GM18867 (cell line): ENCODE measurements at regions not wholly inside any gene's neighbourhood (a gene's known extent, or its start where the extent isn't known, plus 50 kb on each side); places are given as distances from the start of the nearest gene placed in this dataset.

Experiments used
- ATAC-seq: cut with Tn5 transposase; IDR thresholded peaks from one replicate; pipeline ENCODE4 v1.9.1; 2021; ENCODE audit warnings: mild to moderate bottlenecking, moderate library complexity; ENCODE audit not compliant: unreplicated experiment

DNA sequence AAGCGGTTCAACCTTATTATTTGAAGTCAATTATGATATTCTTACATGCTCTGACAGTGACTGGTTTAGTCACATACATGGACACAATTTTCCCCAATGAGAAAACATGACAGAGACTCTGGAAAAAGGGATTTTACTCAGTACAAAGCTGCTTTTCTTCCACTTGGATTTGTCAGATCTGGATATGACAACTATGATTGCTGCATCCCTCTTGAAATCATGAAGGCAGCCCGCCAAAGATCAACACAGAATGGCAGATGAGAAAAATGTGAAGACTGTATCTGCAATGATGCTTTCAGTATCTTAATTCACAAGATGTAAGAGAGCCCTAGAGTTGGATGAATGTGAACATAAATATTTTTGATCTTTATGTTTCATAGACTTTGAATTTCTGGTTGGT, 439.6 kb downstream of the CDH8 start:
- ATAC-seq, result no peak

DNA sequence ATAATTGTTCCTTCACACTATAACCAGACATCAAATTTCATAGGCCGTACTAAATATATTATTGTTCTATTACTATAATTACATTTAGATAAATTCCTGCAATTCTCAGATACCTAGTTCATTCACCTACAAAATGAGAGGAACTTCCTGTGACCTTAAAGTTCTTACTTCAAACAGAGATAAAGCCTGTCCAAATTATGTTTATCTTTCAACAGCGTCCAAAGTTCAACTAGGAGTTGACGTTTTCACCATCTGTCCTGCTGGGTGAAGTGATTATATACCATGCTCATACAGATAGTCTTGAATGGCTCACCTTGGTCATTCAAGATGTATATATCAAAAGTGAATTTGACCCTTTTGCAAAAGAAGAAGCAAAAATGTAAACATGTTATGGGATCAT, 440.6 kb downstream of the CDH8 start:
- ATAC-seq, result no peak

DNA sequence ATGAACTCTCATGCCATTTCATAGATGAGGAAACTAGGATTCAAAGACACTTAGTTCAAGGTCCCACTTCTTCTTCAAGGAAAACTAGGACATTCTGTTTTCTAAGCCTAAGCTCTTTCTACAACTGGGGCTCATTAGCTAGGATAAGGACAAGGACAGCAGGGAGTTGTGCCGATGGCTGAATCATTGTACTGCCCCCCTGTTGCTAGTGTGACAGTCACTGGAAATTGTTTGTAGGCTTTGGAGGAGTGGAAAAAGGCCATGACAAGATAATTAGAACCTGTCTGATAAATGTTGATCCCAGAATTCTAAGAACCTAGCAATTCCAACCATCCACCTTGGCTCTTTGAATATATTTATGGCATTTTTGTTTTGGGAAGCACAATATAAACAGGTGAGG, 445.7 kb downstream of the CDH8 start:
- no peak for ATAC-seq

DNA sequence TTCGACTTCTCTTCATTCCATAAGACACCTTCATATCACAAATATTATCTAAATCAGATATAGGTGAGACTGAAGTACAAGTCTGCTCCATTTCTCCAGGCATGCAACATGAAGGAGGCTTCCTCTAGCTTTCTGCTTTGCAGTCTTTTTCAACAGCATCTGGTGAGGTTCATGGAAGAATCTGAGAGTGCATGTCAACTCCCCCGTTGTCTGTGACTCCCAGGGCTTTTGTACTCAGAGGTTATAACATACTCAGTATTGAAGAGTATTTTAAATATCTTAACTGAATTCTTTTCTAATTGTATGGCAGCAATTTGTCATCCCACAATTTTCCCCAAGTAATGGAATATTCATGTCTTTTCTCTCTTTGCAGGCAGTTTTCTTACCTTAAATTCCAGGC, 448.7 kb downstream of the CDH8 start:
- no peak for ATAC-seq

DNA sequence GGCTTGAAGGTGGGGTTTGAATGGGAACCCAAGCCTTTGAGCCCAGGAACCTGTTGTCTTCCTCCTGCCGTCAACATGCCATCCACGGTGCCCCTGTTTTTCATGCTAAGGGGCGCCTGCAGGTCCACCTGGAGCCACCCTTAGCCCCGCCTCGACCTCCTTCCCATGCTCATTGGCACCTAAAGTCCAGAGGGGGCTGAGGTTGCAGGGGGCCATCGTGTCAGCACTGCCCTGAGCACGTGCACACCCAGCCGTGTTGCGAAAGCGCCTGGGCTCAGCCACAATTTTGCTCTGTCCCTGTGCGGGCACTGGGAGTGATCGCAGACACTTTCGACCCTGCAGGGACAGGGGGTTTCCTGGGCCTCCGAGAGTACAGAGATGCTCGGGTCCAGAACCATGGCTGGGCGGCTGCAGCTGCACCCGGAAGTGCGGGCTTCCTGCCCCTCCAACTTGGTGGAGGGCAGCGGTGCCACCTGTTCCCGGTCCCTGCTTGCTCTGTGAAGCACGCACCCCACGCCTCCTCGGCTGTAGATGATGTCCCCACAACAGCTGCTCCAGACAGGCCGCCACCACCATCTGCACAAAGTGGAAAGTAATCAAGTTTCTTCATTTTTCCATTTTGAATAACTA, 454.7 kb downstream of the CDH8 start:
- no peak for ATAC-seq

DNA sequence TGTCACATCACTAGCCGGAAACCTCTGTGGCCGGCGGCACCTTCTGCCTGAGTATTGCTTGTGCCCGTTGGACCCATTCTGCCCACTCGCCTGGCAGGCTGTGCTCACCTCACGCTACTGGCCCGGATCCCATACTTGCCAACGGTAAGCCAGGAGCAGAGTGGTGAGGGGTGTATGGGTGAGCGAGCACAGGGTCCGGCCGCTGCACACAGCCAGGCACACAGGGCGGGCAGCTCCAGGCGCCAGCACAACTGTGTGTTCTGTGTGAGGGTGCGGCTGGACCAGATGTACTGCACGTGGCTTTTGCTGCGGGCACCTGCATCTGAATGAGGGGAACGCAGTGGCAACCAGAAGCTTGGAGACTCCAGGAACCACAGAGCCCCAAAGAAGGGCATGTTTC, 455.7 kb downstream of the CDH8 start:
- no peak for ATAC-seq

DNA sequence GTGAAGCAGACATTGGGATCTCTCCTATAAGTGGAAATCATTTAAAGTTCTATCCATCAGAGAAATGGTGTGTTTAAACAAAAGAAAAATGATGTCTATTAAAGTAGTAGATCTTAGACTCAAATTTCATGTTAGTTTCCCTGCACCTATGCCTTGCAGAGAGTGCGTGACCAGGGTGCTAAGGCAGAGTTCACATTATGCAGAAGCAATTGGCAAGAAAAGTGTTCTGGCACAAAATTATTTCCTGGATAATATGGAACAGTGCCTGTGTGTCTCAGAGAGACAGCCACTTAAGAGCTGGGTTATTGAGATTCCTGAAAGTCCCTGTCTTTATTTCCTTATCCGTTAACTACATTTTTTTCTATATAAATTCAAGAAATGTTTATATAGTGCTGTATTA, 457.0 kb downstream of the CDH8 start:
- no peak for ATAC-seq

DNA sequence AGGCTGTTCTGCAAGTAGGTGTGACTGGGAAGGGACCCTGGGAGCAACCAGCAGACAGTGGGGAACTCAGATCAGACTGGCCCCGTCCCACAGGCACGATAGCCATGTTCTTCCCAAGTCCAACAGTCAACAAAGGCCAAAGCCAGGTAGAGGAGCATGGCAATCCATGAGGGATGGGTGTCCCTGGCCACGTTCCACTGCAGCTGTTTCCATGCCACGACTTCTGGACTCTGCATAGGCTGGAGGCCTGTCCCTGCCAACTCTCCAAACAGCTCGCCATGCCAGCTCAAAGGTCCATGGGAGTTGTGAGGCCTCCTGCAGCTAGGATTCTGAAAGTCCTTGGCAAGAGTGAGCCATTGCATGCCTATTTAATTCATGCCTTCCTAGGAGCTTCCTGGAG, 459.8 kb downstream of the CDH8 start:
- no peak for ATAC-seq

DNA sequence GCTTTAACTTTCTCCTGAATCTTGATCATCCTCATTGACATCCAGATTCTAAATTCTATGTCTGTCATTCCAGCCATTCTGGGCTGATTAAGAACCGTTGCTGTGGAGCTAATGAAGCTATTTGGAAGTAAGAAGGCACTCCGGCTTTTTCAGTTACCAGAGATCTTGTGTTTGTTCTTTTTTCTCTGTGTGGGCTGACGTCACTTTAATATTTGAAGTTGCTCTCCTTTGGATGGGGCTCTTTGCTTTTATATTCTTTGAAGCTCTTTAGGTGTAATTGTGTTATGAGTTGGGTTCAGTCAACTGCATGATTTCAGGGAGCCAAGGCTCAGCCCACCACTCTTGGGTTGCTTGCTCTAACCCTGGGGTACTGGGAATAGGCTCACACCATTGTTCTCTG, 460.6 kb downstream of the CDH8 start:
- no peak for ATAC-seq

DNA sequence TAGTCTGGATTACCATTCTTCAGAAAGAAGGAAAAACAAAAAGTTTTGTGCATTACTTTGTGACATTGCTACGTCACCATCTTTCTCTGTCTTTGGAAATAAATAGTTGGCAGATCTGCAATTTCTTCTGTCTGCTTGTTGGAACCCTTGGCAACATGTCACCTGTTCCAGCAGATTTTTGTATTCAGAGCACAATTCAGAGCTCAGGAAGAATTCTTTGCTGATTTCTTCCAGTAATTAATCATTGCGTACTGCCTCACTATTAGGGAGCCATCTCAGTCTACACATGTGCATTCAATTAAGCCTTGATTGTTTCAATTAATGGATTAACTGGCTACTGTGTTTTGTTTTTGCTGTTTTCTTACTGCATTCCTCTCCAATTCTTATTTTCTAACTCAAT, 467.2 kb downstream of the CDH8 start:
- no peak for ATAC-seq

DNA sequence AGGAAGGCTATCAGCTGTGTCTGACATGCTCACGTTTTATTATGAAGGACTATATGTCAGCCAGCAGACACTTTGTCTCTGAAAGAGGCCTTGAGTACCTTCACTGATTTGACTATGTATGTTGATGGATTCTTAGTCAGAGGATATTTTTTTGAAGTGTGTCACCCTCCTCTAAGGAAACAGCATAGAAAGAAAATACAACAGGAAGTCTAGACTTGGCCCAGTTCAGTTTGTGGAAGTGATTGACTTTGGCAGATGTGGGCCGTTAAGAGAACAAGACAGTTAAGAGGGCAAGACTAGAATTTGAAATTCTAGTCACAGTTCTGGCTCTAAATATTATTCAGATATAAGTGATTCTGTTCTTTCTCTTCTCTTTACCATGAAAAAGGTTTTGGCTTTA, 471.5 kb downstream of the CDH8 start:
- ATAC-seq, result no peak

DNA sequence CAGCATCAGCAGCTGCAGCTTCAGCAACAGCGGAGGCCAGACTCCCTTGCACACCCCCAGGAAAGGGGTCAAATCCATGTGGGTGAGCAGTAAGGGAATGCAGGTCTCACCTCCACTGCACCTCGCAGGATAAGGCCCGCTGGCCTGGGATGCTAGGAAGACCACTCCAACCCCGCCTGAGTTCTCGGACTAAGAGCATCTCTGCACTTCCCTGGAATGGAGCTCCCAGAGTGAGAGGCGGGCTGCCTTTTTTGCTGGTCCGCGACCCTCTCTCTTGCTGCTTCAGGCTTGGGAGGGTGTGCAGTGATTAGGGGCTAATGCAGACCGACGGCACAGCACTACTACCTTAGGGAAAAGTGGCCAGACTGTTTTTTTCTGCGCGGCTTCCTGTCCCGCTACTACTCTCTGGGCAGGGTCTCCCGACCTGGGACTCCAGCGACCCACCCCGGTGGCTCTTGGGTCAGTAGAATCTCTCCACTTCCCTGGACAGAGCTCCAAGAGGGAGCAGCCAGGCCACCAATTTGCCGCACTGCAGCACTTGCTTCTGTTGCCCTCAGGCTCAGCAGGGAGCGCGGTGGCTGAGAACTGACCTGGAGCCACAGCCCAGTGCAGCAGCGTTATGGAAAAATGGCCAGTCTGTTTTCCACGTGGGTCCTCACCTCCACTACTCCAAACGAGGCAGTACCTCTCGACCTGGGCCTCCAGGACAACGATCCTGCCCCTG, 480.4 kb downstream of the CDH8 start:
- no peak for ATAC-seq

DNA sequence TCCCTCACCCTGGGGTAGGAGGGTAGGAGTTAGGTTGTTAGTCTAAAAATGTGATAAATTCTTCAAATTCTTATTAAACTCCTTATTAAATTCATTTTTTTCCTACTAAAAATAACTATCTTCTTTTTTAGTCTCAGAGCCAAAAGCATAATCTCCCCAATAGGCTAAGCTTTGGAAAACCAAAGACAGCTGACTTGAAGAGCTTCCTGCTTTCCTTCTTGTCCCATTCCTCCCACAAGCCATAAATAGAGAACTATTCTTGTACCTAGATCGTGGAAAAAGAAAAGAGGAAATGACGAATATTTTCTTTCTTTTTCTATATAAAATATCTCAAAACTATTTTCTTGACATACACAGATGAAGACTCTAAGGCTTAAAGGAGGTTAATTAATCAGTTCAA, 486.9 kb downstream of the CDH8 start:
- ATAC-seq, result no peak

DNA sequence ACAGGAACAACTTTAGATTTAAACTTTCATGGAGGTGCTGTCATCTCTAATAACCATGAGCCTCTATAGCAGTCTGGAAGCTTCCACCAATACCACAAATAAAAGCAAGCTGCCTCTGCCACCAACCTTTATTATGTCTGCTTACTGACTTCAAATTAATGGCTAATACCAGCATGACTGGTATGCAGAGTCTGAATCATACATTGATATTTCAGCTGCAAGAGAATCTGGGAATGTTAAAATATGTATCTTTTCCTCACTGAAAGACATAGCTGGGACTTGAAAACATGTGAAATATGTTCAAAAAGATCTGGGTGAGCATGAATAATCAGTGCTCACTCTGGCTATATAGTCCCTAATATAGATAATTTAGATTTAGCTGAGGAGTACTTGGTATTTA, 488.6 kb downstream of the CDH8 start:
- ATAC-seq, result no peak

DNA sequence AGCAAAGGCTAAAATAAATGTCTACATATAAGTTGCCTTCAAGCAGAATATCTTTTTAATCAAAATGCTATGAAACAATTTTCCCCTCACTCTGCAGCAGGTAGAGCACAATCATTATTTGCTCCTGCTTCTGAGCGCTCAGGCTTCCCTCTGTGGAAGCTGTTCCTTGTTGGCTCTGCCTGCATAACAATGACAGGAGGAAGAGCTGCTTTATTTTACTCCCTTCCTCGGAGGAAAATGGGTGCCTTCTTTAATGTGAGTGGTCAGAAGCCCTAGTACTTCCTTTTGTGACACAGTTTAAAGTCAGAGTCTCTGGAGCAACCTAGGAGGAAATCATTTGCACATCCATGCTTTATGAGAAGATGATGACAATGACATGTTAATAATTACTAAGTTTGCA, 492.1 kb downstream of the CDH8 start:
- no peak for ATAC-seq

DNA sequence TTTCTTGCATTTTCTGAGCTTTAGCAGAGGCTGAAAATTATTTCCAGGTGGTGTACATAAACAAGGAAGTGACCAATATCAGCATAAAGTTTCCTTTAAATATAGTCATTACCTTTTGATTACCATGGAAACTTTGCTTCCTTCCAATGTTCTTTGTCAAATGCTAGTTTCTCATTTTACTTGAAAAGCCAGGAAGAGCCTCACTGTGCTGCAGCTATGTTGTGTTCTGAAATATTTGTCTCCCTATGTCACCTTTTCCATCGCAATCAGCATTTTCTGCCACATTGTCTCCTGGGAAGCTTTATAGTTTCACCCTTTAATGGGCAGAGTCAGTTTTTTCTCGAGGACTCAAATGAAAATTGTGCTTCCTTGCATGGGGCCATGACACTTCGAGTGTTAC, 496.0 kb downstream of the CDH8 start:
- no peak for ATAC-seq

DNA sequence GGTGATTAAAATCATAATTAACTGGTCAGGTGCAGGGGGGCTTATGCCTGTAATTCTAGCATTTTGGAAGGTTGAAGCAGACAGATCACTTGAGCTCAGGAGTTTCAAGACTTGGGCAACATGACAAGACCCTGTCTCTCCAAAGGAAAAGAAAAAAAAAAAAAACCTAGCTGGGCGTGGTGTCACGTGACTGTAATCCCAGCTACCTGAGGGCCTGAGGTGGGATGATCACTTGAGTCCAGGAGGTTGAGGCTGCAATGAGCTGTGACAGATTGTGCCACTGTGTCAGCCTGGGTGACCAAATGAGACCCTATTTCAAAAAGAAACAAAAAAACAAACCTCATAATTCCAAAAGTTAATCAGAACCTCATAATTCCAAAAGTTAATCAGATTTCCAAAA, 505.5 kb downstream of the CDH8 start:
- ATAC-seq, result no peak

DNA sequence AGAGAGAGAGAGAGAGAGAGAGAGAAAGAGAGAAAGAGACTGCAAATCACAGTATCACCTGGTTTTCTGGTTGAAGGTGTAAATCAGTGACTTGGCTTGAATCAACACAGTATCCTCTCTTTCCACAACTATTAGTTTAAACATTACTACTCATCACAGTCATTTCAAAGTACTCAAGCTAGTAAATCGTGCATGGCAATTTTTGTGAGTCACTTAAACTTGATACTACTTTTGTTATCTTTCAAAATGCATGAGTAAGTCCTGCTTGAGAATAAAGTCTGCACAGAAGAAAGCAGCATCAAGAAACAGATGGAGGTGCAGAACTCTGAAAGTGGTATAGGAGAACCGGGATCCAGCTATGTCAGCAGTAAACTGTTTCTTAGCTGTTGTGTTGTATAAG, 535.4 kb downstream of the CDH8 start:
- ATAC-seq, result no peak

DNA sequence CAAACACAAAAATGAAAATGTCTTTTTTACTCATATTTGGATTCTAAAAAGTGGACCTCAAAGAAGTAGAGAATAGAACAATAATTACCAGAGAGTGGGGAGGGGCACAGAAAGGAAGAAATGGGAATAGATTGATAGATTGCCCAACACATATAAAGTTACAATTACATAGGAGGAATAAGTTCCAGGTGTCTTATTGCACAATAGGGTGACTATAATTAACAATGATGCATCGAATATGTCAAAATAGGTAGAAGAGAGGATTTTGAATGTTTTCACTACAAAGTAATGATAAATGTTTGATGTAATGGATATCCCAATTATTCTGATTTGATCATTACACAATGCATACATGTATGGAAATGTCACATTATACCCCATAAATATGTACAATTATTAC, 556.0 kb downstream of the CDH8 start:
- no peak for ATAC-seq

DNA sequence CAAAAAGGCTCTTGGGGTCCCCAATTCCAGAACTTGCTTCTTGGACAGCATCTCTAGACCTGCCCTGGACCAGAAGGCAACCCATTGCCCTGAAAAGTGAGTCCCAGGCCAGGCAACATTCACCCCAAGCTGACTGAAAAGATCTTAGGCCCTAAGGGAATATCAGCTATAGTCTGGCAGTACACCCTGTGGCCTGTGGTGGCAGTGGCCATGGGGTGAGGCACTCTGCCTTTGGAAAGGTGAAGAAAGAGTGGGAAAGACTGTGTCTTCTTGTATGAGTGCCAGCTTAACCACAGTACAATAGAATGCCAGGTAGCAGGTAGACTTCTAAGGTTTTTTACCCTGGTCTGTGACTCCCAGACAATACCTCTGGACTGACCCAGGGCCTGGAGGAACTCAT, 564.5 kb downstream of the CDH8 start:
- ATAC-seq, result no peak

DNA sequence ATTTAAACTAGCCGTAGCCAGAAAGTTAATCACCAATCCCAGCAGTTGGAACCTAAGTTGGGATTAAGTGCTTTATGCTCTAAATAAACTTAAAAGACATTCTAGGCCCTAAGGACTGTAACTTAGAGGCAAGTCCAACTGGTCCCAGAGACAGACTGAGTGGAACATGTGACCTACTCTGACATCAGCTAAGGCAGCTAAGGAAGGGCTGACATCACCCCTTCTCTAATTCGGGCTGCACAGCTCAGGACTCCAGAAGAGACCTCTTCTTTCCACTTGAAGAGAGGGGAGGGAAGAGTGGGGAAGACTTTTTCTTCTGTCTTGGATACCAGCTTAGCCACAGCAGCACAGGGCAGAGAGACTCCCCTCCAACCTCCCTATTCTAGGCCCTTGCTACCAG, 565.2 kb downstream of the CDH8 start:
- ATAC-seq, result no peak

DNA sequence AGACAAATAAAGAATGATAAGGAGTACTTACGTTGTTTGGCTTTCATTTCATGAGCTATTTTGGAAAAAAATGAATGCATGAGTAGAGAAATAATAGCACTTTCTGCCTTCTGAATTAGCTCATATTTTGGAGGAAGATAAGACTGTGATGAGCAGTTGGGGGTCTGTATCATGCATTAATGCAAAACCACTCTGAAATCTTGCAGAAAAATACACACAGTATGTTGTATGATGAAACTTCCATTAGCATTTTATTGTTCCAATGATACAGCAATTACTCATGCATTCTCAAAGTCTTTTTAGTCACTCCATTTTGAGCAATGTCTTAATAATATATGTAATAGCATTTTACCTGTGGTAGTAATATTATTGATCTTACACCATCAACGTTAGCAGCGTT, 571.0 kb downstream of the CDH8 start:
- ATAC-seq, result no peak

DNA sequence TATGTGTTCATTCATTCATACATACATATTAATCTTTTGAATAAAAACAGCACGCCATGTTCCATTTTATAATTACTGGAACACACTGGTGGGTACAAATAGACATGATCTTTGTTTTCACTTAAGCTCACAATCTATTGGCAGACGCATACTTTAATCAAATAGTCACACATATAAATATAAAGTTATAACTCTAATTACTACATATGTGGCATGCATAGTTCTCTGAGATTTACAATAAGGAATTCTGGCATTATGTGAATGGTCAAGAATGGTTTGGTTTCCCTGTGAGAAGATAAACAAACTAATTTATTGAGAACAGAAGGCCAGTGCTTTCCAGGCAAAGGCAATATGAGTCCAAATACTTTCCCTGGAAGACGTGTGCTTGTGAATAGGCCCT, 576.2 kb downstream of the CDH8 start:
- no peak for ATAC-seq
